ENCODE measurements at regions not wholly inside any gene's neighbourhood (a gene's known extent, or its start where the extent isn't known, plus 50 kb on each side); places are given as distances from the start of the nearest gene placed in this dataset.

DNA sequence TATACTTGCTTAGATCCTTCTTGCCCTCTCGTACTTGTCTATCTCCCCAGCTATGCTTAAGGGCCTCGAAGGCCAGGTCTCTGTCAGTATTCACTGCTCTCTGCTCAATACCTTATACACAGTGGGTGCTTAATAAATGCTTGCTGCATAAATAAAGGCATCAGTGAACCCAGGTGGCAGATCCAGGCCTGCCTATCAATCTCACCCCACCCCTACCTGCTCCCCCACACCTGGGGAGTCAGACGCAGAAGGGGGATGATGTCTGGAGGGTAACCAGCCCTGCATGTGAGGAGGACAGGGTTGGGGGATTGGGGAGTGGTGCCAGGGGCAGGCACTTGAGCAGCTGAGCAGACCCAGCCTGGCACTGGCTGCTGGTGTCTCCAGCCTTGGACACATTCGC is 430.6 kb downstream of the MN1 start:
- no peak for DNase-seq (ENCODE audit: low read depth)
- H3K27me3 ChIP-seq (ENCODE audit: control insufficient read depth, insufficient read depth, low read length) = peaks cover 3% of the 10 kb centered on the region
- H3K36me3 ChIP-seq (ENCODE audit: control insufficient read depth, insufficient read depth, low read length) = no peaks in the 10 kb centered on the region
- TF ChIP-seq, protein P1, sequence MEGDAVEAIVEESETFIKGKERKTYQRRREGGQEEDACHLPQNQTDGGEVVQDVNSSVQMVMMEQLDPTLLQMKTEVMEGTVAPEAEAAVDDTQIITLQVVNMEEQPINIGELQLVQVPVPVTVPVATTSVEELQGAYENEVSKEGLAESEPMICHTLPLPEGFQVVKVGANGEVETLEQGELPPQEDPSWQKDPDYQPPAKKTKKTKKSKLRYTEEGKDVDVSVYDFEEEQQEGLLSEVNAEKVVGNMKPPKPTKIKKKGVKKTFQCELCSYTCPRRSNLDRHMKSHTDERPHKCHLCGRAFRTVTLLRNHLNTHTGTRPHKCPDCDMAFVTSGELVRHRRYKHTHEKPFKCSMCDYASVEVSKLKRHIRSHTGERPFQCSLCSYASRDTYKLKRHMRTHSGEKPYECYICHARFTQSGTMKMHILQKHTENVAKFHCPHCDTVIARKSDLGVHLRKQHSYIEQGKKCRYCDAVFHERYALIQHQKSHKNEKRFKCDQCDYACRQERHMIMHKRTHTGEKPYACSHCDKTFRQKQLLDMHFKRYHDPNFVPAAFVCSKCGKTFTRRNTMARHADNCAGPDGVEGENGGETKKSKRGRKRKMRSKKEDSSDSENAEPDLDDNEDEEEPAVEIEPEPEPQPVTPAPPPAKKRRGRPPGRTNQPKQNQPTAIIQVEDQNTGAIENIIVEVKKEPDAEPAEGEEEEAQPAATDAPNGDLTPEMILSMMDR (IDR thresholded peaks at IDR 0.05; ENCODE audit: insufficient read depth, low read length, poor library complexity, severe bottlenecking) = no peak
- H3K4me3 ChIP-seq (ENCODE audit: low read depth, low read length) = no peak overlapping the region

DNA sequence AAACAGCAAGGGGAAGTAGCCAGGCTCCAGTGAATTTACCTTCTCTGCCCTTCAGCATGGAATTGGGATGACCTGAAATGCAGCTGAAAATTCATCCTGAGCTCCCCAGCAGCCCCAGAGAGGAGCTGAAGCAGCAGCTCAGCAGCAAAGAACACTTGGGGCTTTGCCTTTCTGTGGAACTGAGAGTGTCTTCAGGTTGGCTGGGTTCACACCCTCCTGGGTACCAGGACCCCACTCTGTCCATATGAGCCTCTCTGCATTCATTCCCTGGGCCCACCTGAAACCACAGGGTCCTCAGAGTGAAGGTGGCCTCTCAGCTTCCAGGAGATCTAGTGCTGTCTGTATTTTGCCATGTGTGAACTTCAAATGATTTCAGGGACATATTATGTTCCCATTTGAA is 429.2 kb downstream of the MN1 start:
- no peaks in the 10 kb centered on the region for H3K36me3 ChIP-seq (ENCODE audit: control insufficient read depth, insufficient read depth, low read length)
- H3K27me3 ChIP-seq (ENCODE audit: control insufficient read depth, insufficient read depth, low read length) = peaks cover 3% of the 10 kb centered on the region
- TF ChIP-seq, protein P1 (IDR thresholded peaks at IDR 0.05; ENCODE audit: insufficient read depth, low read length, poor library complexity, severe bottlenecking) = no peak
- no peak overlapping the region for H3K4me3 ChIP-seq (ENCODE audit: low read depth, low read length)
- no peak for DNase-seq (ENCODE audit: low read depth)

DNA sequence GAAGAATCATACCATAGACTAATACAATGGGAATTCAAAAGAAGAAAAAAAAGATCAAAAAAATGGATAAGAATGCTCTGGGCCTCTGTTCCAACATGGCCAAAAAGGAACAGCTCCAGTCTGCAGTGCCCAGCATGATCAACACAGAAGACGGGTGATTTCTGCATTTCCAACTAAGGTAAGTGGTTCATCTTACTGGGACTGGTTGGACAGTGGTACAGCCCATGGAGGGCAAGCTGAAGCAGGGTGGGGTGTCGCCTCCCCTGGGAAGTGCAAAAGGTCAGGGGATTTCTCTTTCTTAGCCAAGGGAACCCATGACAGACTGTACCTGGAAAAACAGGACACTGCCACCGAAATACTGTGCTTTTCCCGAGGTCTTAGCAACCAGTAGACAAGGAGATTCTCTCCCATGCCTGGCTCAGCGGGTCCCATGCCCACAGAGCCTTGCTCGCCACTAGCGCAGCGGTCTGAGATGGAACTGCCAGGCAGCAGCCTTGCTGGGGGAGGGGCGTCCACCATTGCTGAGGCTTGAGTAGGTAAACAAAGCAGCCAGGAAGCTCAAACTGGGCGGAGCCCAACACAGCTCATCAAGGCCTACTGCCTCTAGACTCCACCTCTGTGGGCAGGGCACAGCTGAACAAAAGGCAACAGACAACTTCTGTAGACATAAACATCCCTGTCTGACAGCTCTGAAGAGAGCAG is 428.4 kb downstream of the MN1 start:
- peaks cover 3% of the 10 kb centered on the region for H3K27me3 ChIP-seq (ENCODE audit: control insufficient read depth, insufficient read depth, low read length)
- DNase-seq (ENCODE audit: low read depth) = no peak
- TF ChIP-seq, protein P1 (IDR thresholded peaks at IDR 0.05; ENCODE audit: insufficient read depth, low read length, poor library complexity, severe bottlenecking) = no peak
- no peaks in the 10 kb centered on the region for H3K36me3 ChIP-seq (ENCODE audit: control insufficient read depth, insufficient read depth, low read length)
- H3K4me3 ChIP-seq (ENCODE audit: low read depth, low read length) = no peak overlapping the region

DNA sequence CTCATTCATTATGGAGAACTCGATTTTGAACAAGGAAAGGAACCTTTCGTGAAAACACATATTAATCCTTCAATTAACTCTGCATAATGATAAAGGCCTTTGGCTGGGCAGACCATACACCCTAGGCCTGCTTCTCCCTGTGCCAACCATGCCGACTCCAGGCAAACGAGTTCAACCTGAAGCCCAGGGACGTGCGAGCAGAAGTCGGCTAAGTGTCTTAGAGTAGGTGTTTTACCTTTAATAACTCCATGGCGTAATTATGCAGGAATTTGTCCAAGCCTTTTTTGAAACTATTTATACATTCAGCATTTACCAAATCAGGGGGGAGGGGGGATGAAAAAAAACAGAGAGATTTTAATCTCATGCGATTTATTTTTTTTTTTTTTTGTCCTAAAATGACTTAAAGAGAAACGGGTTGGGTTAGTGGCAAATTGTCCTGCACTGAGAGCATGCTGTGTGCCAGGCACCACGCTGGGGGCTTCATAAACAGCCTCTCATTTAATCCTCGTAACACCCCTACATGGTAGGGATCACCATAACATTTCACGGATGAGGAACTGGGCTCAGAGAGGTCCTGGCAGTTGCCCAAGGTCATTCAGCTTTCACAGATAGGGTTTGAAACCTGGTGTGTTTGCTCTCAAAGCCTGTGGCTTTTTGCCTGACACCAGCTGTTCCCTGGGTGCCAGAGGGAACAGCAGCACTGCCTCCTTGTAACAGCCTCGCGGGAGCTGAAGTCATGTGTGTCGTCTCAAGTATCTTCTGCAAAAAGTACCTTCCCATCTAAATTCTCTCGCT is 423.9 kb downstream of the MN1 start:
- Histone ChIP-seq H3K4me3 (ENCODE audit: low read depth, low read length) (no peak overlapping the region), H3K36me3 (ENCODE audit: control insufficient read depth, insufficient read depth, low read length) (no peaks in the 10 kb centered on the region), H3K27me3 (ENCODE audit: control insufficient read depth, insufficient read depth, low read length) (peaks cover 10% of the 10 kb centered on the region)
- TF ChIP-seq, protein P1 (IDR thresholded peaks at IDR 0.05; ENCODE audit: insufficient read depth, low read length, poor library complexity, severe bottlenecking) = no peak
- no peak for DNase-seq (ENCODE audit: low read depth)

DNA sequence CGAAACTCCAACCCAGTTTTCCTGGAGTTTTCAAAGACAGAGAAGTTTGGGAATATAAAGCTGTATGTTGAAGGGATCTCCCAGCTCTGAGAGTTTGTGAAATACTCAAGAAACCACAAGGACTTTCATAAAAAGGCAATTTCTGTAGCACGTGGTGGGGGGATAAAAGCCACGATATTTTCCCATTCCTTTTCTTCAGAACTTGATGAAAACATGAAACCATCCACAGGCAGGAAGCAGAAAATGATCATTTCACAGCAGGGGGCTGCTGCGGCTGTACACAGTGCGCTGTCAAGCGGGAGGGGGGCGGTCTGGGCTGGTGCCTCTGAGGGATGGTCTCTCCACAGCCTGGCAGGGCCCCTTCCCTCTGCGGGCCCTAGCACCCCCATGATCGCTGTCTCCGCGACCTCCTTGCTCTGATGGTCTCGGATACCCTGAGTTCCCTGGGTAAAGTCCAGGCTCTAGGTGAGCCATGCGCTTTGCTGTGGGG is 423.2 kb downstream of the MN1 start:
- H3K36me3 ChIP-seq (ENCODE audit: control insufficient read depth, insufficient read depth, low read length) = no peaks in the 10 kb centered on the region
- H3K4me3 ChIP-seq (ENCODE audit: low read depth, low read length) = no peak overlapping the region
- DNase-seq (ENCODE audit: low read depth) = no peak
- H3K27me3 ChIP-seq (ENCODE audit: control insufficient read depth, insufficient read depth, low read length) = peaks cover 10% of the 10 kb centered on the region
- TF ChIP-seq, protein P1 (IDR thresholded peaks at IDR 0.05; ENCODE audit: insufficient read depth, low read length, poor library complexity, severe bottlenecking) = no peak

Data from kidney epithelial cell (primary cell).